GM10847 (cell line): ENCODE measurements at regions not wholly inside any gene's neighbourhood (a gene's known extent, or its start where the extent isn't known, plus 50 kb on each side); places are given as distances from the start of the nearest gene placed in this dataset.

Source experiments
- POLR2A ChIP-seq: IDR thresholded peaks from 2 replicates; pipeline ENCODE4 v1.6.1; 2011; ENCODE audit not compliant: insufficient read length; ENCODE audit errors: extremely low read depth

DNA sequence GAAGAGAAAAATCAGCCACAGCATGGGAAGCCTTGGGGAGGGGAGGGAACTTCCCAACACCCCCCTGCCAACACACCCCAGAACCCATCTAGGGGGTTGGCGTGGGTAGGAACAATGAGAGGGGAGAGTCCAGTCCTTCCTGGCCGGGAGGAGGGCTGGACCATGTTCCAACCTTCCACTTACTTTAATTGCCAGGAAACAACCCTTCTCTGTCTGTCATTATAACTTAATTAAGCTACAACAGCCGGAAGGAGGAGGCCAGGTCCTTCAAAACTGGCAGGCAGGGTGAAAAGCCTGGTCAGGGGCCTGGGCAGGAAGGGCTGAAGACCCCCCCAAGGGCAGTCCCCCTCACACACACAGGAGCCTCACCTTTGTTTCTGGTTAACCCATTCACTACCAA, 447.0 kb downstream of the SOX9 start:
- TF ChIP-seq POLR2A = no peak

DNA sequence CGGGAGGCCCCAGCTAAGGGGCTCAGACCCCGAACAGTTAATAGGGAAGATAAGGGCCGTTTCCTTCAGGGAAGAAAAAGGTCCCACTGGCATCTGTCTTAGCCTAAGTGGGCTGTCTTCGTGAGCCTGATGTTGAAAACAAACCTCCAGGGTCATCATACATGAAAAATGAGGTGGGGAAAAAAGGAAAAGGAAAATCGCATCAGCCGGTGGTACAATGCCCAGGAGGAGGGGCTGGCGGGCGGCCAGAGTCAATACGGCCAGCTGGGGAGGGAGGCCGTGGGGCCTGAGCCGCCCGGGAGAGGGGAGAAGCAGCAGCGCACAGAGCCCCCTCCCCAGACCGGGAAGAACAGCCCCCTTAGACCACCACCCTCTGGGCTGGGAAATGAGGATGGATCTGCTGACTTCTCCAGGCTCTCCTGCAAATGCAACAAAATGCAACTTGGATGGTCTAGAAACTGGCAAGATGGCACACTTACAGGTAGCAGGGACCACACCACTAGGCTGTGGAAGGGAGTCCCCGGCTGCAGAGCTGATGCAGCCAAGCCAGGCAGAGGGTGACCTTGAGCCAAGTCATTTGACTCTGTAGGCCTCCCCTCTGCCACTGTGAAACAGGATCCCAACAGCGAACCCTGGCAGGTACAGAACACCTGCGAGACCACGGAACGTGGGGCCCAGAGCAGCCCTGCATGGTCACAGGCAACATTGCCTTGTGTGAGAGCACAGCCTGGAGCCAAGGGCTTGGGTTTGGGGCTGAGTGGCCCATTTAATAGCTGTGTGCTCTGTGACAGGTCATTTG, 448.5 kb downstream of the SOX9 start:
- TF ChIP-seq POLR2A = no peak

DNA sequence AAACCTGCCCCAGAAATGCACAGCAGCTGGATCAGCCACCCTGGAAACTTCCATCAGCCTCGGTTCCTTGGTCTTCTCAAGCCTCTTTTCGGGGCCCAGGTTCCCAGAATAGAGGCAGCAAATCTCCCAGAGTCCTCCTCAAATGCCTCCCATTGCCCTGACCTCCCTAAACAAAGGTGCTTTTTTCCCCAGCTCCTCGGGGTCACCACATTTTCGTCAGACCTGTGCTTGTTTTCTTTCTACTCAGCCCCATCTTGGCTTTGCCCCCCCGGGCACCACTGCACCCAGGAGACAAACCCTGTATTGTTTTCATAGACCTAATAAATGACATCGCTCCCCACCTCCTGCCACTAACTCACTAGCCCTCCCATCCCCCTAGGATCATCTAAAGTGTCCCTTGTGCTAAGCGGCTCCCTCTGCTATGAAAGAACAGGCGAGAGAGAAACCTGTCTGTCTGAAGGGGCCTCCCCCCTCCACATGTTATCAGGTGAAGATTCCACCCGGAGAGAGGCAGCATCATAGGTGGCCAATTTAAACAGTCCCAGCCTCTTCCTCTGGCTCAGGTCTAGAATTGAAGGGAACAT, 451.1 kb downstream of the SOX9 start:
- TF ChIP-seq POLR2A = no peak

DNA sequence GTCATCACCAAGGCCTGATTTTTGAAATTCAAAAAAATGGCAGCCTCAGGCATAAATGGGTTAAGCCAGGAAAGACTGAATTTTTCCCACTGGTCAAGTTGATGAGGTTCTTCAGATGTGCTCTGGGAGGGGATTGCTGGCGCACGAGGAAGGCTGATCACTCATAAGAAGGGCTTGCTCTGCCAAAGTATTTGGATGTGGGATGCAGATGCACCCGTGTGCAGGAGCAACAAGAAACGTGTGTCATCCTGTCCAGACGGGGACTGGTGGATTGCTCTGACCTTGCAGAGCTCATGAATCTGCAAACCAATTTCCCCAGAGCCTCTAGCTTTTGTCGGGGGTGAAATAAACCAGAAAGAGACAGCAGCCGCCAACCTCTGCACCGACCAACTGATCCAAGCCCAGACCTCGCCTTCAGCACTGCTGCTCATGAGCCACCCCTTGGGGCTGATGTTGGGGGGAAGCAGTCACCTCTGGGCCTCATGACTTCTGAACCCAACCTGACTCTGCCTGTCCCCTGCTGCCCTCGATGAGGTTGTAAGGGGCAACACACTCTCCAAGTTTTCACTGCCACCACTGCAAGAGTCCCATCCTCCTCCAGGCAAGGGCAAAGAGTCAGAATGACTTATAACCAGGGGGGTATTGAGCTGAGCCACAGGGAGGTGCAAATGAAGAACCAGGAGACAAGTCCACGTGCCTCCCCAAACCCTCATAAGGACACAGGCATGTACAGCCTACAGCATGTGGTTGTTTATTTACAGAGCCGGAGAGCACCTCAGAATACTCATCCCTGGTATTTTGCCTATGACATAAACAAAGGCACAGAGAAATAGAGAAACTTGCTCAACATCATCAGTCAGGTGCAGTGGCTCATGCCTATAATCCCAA, 452.0 kb downstream of the SOX9 start:
- TF ChIP-seq POLR2A = no peak

DNA sequence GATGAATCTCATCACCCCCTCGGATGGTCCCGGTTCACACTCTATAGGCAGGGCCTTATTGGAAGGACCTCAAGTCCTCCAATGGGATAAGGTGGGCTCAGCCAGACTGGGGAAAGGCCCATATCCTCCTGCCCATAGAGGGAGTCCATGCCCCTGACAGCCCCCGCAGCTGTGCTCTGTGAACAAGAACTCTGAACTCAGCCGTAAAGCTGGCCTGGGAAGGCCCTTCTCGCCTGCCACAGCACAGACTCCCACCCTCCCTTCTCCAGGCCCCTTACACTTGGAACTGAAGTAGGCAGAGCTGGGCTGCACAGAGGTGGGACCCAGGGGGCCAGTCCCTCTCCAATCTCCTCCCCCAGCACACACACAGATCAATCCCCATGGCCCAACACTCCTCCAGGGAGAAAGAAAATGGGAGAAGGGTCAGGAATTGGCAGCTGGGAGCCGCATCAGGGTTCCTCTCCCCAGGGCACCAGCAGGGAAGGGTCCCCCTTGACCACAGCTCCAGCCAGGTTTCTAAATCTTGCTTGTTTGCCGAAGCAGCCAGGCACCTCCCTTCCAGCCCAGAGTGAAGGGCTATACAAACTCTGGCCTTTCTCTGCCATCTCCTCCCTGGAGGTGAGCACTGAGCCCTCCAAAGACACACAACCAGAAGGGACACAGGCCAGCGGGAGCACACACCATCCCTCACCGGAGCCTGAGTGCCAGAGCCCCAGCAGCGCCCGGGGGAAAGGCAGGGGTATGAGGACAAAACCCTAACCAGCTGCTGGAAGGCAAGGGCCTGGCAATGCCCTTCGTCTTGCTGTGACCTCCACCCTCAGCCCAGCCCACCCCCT, 454.1 kb downstream of the SOX9 start:
- TF ChIP-seq POLR2A = no peak

DNA sequence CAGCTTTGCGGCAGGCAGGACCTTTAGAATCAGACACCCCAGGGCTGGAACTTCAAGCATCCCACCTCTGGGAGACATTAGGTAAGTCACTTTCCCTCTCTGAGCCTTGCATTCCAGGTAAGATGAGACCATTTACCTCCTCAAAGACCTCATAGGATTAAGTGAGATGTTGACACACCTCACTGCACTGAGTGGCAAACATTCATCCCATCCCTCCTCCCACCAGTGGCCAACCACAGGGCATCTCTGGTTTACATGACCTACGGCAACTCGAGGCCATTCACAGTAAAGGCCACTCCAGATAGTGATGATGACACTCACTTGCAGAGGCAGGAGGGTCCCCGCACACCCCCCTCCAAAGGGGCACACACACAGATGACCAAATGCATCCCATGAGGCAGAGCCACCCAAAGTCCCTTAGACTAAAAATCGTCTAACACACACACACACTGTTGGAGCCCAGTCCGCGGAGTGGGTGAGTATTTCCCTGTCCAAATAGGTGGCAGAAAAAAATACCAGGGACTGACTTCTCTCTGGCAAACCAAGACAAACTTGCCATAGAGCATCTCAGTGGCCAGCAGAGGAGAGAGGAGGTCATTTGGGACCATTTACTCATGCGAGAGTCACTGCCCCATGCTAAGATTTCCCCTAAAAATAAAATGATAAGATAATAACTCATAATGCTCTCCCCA, 454.9 kb downstream of the SOX9 start:
- TF ChIP-seq POLR2A = no peak

DNA sequence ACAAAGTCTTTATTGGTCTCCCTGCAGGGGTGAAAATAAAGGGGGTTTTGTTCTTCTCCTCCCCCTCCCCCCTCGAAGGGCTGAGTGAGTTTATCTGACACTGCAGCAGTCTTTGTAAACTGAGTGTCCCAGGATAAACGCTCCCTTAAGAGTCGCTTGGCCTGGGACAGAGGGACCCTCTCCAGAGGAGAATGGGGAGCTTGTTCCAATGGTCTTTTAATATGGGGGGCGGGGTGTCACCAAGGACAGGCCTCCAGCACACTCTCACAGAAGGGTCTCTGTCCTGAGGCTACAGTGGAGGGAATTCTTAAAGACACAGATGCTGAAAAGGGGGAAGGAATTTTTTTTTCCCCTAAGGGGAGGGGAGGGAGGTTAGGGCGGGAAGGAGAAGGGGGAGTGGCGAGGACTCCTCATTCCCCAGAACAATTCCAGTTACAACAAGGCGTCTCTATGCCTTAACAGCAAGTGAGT, 455.5 kb downstream of the SOX9 start:
- no peak for TF ChIP-seq POLR2A

DNA sequence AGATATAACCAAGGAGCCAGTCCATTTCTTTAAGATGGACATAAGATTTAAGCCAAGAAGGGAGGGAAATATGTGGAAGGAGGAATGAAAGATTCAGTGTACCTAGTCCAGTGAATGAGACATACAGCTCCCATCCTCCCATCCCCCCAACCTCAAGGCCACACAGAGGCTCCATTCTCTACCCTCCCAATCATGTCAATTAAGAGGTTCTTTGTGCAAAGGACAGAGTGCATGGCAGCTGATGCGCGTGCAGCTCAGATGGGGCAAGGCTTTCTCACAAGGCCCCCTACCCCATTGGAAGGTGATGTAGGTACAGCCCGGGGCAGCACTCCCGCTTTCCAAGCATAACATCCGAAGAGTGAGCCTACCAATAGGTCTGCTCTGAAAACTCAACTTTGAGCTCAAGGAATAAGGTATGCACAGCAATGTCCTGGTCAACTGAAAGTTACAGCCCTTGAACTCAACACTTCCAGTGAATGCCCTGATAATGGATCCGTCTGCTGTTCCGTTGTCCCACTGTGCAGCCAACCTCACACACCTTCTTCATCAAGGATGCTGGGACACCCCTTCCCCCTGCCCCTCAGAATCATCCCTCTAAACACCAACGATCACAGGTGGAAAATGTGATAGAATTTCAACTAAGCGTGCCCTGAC, 458.1 kb downstream of the SOX9 start:
- no peak for TF ChIP-seq POLR2A

DNA sequence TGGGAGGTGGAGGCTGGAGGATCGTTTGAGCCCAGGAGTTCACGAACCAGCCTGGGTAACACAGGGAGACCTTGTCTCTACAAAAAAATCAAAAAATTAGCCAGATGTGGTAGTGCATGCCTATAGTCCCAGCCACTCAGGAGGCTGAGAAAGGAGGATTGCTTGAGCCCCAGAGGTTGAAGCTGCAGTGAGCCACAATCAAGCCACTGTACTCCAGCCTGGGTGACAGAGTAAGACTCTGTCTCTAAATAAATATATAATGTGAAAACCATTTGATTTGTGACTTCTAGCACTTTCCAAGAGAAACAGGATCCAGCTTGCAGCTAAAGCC, 459.1 kb downstream of the SOX9 start:
- TF ChIP-seq POLR2A = no peak

DNA sequence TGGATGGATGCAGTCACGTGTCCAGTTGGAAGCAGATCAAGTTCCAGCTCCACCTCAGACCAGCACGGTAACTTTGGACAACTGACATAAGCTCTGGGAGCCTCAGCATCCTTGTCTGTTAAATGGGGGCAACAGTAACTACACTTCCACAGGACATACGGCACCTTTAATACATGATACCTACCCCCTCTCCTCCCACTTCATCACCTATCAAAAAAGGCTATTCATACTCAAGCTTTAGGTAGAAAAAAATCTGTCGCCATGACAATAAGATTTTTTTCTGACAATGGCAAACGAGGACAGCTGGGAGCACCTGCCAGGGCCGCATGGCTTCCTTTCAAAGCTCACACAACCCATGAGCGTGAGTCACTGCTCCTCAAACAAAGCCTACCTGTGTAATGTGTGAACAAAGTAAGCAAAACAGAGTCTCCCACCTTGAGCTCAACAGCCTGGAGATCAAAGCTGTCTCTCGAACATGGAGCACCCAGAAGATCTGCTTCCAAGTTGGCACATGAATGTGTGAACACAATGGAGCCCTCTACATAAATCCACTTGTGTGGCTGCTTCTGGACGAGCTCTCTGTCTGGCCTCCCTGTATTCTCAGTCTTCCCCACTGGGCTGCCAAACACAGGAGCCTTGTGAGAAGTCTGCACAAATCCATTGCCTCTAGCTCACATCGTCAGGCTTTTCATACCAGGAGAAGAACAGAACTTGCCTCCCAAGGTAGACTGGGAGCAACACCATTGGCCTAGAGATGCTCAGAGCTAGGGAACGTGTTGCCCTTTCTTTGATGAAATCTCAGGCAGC, 459.7 kb downstream of the SOX9 start:
- no peak for TF ChIP-seq POLR2A

DNA sequence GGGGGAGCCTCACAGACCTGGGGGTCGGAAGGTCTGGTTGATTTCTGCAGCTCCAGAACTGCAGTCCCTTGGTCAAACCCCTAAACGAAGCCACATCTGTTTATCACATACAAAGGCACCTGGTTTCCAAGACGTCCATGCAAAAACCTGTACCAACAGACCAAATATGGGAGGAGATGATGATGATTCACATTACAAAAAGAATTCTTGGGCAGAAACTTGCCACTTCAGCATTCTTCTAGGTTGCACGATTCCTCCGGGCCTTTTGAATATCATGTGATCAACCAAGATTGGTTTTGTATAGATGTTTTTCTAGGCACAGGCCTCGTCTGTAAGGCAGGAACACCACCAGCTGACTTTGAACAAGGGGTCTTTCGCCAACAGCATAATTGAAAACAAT, 466.3 kb downstream of the SOX9 start:
- TF ChIP-seq POLR2A = no peak

DNA sequence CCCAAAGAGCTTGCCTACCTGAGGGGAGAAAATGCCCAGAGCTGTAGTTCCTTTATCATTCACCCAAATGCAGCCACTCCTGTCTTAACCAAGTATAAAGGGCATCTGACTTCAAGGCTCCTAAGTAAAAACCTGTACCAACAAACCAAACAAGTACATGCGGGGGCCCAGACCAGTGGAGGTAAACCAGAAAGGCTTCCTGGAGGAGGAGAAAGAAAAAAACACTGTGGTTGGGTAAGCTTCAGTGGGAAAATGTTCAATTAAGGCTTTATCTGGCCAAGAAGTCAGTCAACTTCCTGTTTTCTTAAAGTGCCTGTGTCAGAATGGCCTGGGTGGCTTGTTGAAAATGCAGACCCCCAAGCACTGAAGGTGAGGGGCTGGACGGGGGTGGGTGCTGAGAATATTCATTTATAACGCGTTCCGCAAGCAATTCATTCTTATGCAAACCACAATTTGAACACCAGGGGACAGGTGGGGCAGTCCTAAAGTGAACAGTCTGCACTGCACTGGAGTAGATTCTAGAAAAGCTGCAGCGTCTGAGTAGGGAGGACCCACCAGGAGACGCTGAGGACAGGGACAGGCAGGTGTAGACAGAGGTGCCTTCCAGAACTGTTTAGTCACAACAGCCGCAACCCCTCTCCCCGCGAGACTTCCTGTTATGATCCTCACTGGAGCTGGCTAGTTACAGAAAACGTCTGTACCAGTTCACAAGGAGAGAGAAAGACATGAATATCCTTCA, 467.1 kb downstream of the SOX9 start:
- no peak for TF ChIP-seq POLR2A

DNA sequence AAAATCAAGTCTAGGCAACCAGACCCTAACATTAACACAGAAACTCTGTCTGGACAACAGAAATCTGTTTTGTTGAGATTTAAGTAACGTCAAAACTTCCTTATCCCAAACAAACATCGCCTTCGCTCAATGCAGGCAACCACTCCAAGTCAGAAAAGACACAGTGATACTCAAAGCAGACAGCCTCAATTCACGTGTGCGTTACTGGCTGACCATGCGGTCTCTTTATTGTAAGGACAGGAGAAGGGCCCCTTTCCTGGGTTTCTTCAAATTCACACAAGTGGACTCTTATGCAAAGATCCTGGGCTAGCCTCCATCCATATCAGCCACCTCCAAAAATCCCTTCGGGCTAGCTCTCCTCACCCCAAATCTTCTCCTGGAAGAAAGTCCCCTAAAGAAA, 467.7 kb downstream of the SOX9 start:
- no peak for TF ChIP-seq POLR2A
